ENCODE measurements at regions not wholly inside any gene's neighbourhood (a gene's known extent, or its start where the extent isn't known, plus 50 kb on each side); places are given as distances from the start of the nearest gene placed in this dataset.

DNA sequence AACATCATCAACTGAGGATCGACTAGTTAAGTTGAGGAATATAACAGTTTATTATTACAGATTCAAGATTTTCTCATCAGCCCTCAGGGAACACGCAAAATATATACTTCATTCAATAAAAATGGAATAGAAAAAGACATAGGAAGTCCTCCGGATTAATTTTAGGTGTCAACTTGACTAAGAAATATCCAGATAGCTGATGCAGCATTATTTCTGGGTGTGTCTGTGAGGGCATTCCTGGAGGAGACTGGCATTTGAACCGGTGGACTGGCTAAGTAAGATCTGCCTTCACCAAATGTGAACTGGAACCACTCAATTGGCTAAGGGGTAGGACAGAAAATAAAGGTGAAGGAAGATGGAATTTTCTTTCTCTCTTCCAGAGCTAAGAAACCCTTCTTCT is 845.3 kb downstream of the SOCS6 start:
- no peak for TF ChIP-seq EZH2 (IDR thresholded peaks at IDR 0.05; ENCODE audit: borderline replicate concordance, low read length)
- TF ChIP-seq, protein P1, sequence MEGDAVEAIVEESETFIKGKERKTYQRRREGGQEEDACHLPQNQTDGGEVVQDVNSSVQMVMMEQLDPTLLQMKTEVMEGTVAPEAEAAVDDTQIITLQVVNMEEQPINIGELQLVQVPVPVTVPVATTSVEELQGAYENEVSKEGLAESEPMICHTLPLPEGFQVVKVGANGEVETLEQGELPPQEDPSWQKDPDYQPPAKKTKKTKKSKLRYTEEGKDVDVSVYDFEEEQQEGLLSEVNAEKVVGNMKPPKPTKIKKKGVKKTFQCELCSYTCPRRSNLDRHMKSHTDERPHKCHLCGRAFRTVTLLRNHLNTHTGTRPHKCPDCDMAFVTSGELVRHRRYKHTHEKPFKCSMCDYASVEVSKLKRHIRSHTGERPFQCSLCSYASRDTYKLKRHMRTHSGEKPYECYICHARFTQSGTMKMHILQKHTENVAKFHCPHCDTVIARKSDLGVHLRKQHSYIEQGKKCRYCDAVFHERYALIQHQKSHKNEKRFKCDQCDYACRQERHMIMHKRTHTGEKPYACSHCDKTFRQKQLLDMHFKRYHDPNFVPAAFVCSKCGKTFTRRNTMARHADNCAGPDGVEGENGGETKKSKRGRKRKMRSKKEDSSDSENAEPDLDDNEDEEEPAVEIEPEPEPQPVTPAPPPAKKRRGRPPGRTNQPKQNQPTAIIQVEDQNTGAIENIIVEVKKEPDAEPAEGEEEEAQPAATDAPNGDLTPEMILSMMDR (conservative IDR thresholded peaks at IDR 0.05 in 1 of 2, IDR thresholded peaks at IDR 0.05 in 1 of 2; ENCODE audit: extremely low read depth in 1 of 2, insufficient read depth in 1 of 2, low read depth in 1 of 2, low read length in 2 of 2) = no peak

All from mammary epithelial cell (primary cell).